ENCODE measurements at regions not wholly inside any gene's neighbourhood (a gene's known extent, or its start where the extent isn't known, plus 50 kb on each side); places are given as distances from the start of the nearest gene placed in this dataset.

DNA sequence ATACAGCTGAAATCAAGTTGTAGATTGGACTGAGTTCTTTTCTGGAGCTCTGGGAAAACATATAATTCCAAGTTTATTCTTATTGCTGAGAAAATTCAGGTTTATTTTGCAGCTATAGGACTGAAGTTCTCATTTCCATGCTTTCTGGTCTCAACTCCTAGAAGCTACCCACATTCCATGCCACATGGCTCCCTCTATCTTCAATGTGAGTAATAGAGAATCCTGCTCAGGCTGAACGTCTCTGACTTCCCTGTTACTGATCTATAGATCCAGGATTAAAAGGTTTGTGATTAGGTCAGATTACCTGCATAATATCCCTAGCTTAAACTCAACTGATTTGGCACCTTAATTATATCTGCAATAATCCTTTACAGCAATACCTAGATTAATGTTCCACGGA is 453.8 kb upstream of the MC4R start:
- H3K4me1 ChIP-seq (ENCODE audit: control insufficient read depth in 4 of 4, insufficient read depth in 4 of 4, low read length in 3 of 4): no peaks in the 10 kb centered on the region
- H3K36me3 ChIP-seq (ENCODE audit: control insufficient read depth in 4 of 4, insufficient read depth in 3 of 4, low read depth in 1 of 4, low read length in 3 of 4): no peaks in the 10 kb centered on the region
- 35% methylated on average over 2 of the region's 2 CpGs for WGBS
- no peaks in the 10 kb centered on the region for H3K27me3 ChIP-seq (ENCODE audit: control insufficient read depth in 4 of 4, insufficient read depth in 4 of 4, low read length in 3 of 4)
- TF ChIP-seq GABPA (IDR thresholded peaks at IDR 0.05 in 1 of 2, conservative IDR thresholded peaks at IDR 0.05 in 1 of 2) (no peak), HNF4G (IDR thresholded peaks at IDR 0.05) (no peak), NR2F2 (IDR thresholded peaks at IDR 0.05) (no peak), HNF4A (conservative IDR thresholded peaks at IDR 0.05) (no peak)
- no peak overlapping the region for H3K9ac ChIP-seq (ENCODE audit: low read depth in 1 of 2, low read length in 2 of 2)
- DNase-seq (ENCODE audit: low spot score): no peak
- H3K4me3 ChIP-seq (ENCODE audit: low read depth in 1 of 3, low read length in 3 of 3): no peak overlapping the region
- H3K9me3 ChIP-seq (ENCODE audit: control insufficient read depth in 4 of 4, low read length in 3 of 4): no peaks in the 10 kb centered on the region
- no peak overlapping the region for H3K27ac ChIP-seq (ENCODE audit: low read depth in 1 of 2, low read length in 2 of 2)

DNA sequence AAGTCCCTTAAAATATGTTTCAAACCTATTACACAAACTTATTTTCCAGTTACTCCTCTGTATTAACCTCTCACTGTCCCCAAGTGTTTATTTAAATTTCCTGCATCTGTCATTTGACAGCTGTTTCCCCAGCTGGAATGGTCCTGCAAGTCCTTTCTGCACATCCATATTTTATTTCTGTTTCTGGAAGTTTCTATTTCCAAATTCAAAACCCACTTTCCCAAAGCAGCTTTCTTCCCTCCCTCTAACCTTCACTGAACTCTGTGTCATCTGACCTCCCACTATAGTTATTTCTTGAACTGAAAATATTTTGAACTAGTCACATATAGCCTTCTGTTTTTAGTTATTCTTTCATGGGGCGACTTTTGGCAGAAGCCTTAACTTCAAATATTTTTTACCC is 459.4 kb upstream of the MC4R start:
- H3K4me3 ChIP-seq (ENCODE audit: low read depth in 1 of 3, low read length in 3 of 3): no peak overlapping the region
- no peak for DNase-seq (ENCODE audit: low spot score)
- 65% methylated on average over 1 of the region's 1 CpG for WGBS
- TF ChIP-seq EGR1 (IDR thresholded peaks at IDR 0.05; ENCODE audit: low read depth in 2 of 2) (no peak), HNF4A (conservative IDR thresholded peaks at IDR 0.05) (no peak), MAX (IDR thresholded peaks at IDR 0.05) (no peak), TAF1 (conservative IDR thresholded peaks at IDR 0.05) (no peak)
- no peaks in the 10 kb centered on the region for H3K9me3 ChIP-seq (ENCODE audit: control insufficient read depth in 4 of 4, low read length in 3 of 4)
- H3K4me1 ChIP-seq (ENCODE audit: control insufficient read depth in 4 of 4, insufficient read depth in 4 of 4, low read length in 3 of 4): no peaks in the 10 kb centered on the region
- no peaks in the 10 kb centered on the region for H3K36me3 ChIP-seq (ENCODE audit: control insufficient read depth in 4 of 4, insufficient read depth in 3 of 4, low read depth in 1 of 4, low read length in 3 of 4)
- no peak overlapping the region for H3K27ac ChIP-seq (ENCODE audit: low read depth in 1 of 2, low read length in 2 of 2)
- no peaks in the 10 kb centered on the region for H3K27me3 ChIP-seq (ENCODE audit: control insufficient read depth in 4 of 4, insufficient read depth in 4 of 4, low read length in 3 of 4)
- H3K9ac ChIP-seq (ENCODE audit: low read depth in 1 of 2, low read length in 2 of 2): no peak overlapping the region

- no peak overlapping the region for H3K27ac ChIP-seq (ENCODE audit: low read depth in 1 of 2, low read length in 2 of 2)
- no peaks in the 10 kb centered on the region for H3K4me1 ChIP-seq (ENCODE audit: control insufficient read depth in 4 of 4, insufficient read depth in 4 of 4, low read length in 3 of 4)
- no peaks in the 10 kb centered on the region for H3K27me3 ChIP-seq (ENCODE audit: control insufficient read depth in 4 of 4, insufficient read depth in 4 of 4, low read length in 3 of 4)
- no peak for DNase-seq (ENCODE audit: low spot score)
- no peaks in the 10 kb centered on the region for H3K9me3 ChIP-seq (ENCODE audit: control insufficient read depth in 4 of 4, low read length in 3 of 4)
- H3K36me3 ChIP-seq (ENCODE audit: control insufficient read depth in 4 of 4, insufficient read depth in 3 of 4, low read depth in 1 of 4, low read length in 3 of 4): no peaks in the 10 kb centered on the region
- H3K9ac ChIP-seq (ENCODE audit: low read depth in 1 of 2, low read length in 2 of 2): no peak overlapping the region
- H3K4me3 ChIP-seq (ENCODE audit: low read depth in 1 of 3, low read length in 3 of 3): no peak overlapping the region
- TF ChIP-seq NR2F2 (IDR thresholded peaks at IDR 0.05) (no peak), RXRA (IDR thresholded peaks at IDR 0.05) (no peak)
- TF ChIP-seq, protein P1, sequence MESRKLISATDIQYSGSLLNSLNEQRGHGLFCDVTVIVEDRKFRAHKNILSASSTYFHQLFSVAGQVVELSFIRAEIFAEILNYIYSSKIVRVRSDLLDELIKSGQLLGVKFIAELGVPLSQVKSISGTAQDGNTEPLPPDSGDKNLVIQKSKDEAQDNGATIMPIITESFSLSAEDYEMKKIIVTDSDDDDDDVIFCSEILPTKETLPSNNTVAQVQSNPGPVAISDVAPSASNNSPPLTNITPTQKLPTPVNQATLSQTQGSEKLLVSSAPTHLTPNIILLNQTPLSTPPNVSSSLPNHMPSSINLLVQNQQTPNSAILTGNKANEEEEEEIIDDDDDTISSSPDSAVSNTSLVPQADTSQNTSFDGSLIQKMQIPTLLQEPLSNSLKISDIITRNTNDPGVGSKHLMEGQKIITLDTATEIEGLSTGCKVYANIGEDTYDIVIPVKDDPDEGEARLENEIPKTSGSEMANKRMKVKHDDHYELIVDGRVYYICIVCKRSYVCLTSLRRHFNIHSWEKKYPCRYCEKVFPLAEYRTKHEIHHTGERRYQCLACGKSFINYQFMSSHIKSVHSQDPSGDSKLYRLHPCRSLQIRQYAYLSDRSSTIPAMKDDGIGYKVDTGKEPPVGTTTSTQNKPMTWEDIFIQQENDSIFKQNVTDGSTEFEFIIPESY (IDR thresholded peaks at IDR 0.05): no peak
Observed at GRCh38 chr18:60838677-60839076, 466.1 kb upstream of the MC4R start.

DNA sequence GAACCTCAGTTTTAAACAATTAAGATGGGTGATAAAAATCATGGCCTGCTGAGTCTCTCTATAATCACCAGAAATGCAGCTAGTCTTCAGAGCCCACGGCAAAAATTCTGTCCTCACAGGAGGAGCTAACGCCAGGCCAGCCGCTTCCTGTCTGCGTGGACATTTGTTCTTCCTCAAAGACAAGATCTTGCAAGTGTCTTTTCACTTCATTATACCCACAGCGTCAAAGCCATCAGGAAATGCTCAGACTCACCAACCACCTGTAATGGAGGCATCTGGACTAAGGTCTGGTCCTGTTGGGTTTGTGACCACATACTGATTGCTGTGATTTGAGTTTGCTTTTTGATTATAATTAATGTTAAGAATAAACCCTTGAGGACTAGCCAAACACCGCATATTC is 473.8 kb upstream of the MC4R start:
- no peak overlapping the region for H3K9ac ChIP-seq (ENCODE audit: low read depth in 1 of 2, low read length in 2 of 2)
- TF ChIP-seq FOXA1 (IDR thresholded peaks at IDR 0.05) (no peak), MAX (IDR thresholded peaks at IDR 0.05) (no peak), EGR1 (IDR thresholded peaks at IDR 0.05; ENCODE audit: low read depth in 2 of 2) (no peak), ATF3 (IDR thresholded peaks at IDR 0.05) (no peak), RXRA (IDR thresholded peaks at IDR 0.05) (no peak), TAF1 (conservative IDR thresholded peaks at IDR 0.05) (no peak), JUND (IDR thresholded peaks at IDR 0.05) (no peak), FOXA2 (IDR thresholded peaks at IDR 0.05) (no peak), RAD21 (IDR thresholded peaks at IDR 0.05) (no peak)
- TF ChIP-seq, protein P2, sequence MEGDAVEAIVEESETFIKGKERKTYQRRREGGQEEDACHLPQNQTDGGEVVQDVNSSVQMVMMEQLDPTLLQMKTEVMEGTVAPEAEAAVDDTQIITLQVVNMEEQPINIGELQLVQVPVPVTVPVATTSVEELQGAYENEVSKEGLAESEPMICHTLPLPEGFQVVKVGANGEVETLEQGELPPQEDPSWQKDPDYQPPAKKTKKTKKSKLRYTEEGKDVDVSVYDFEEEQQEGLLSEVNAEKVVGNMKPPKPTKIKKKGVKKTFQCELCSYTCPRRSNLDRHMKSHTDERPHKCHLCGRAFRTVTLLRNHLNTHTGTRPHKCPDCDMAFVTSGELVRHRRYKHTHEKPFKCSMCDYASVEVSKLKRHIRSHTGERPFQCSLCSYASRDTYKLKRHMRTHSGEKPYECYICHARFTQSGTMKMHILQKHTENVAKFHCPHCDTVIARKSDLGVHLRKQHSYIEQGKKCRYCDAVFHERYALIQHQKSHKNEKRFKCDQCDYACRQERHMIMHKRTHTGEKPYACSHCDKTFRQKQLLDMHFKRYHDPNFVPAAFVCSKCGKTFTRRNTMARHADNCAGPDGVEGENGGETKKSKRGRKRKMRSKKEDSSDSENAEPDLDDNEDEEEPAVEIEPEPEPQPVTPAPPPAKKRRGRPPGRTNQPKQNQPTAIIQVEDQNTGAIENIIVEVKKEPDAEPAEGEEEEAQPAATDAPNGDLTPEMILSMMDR (IDR thresholded peaks at IDR 0.05; ENCODE audit: low read depth, low read length, missing input control): no peak
- DNase-seq (ENCODE audit: low spot score): no peak
- H3K27ac ChIP-seq (ENCODE audit: low read depth in 1 of 2, low read length in 2 of 2): no peak overlapping the region
- no peak overlapping the region for H3K4me3 ChIP-seq (ENCODE audit: low read depth in 1 of 3, low read length in 3 of 3)
- H3K27me3 ChIP-seq (ENCODE audit: control insufficient read depth in 4 of 4, insufficient read depth in 4 of 4, low read length in 3 of 4): no peaks in the 10 kb centered on the region
- no peaks in the 10 kb centered on the region for H3K4me1 ChIP-seq (ENCODE audit: control insufficient read depth in 4 of 4, insufficient read depth in 4 of 4, low read length in 3 of 4)
- H3K9me3 ChIP-seq (ENCODE audit: control insufficient read depth in 4 of 4, low read length in 3 of 4): peaks cover 0 to 6% (median 0%) of the 10 kb centered on the region in 4 donors
- H3K36me3 ChIP-seq (ENCODE audit: control insufficient read depth in 4 of 4, insufficient read depth in 3 of 4, low read depth in 1 of 4, low read length in 3 of 4): no peaks in the 10 kb centered on the region
- WGBS: 70% methylated on average over 6 of the region's 6 CpGs
